ENCODE measurements at regions not wholly inside any gene's neighbourhood (a gene's known extent, or its start where the extent isn't known, plus 50 kb on each side); places are given as distances from the start of the nearest gene placed in this dataset.
A peak's percentile ranks its signal among the peaks of the same experiment; 100 is the strongest.

DNA sequence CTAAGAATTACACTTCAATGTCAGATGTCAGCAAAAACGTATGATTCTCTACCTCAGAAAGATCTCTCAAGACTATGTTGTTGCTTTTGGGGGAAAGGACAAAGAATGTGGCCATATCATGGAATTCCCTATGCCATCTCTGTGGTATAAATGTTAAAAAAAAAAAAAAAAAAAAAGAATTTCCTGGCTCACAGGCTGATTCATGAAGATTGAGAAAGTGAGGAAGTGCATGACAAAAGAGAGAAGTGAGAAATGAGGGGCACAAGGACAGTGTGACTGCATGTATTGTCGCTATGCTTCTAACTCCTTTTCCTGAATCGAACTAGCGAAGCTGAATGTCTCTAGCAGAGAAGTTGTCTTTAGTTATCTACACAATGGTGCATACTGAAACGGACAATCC, 80.6 kb upstream of the CARD18 start:
- H3K36me3 Mint-ChIP-seq: no peaks in the 10 kb centered on the region
- CTCF ChIA-PET: no interaction called here
- H3K9me3 Mint-ChIP-seq: no peaks in the 10 kb centered on the region
- H3K27me3 Mint-ChIP-seq: peaks cover 5% of the 10 kb centered on the region
- DNase-seq: no peak
- H3K27ac Mint-ChIP-seq: no peak overlapping the region
- H3K4me3 Mint-ChIP-seq: no peak overlapping the region
- H3K4me1 Mint-ChIP-seq: no peaks in the 10 kb centered on the region

DNA sequence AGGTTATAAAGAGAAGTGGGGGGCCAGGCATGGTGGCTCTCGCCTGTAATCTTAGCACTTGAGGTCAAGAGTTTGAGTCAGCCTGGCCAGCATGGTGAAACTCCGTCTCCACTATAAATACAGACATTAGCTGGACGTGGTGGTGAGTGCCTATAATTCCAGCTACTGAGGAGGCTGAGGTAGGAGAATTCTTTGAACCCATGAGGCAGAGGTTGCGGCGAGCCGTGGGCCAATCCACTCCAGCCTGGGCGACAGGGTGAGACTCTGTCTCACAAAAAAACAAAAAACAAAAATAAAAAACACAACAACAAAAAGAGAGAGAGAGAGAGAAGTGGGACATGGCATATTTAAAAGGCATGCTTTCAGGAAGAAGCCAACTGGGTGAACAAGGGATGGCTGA, 80.1 kb upstream of the CARD18 start:
- Mint-ChIP-seq H3K27ac (no peak overlapping the region), H3K4me3 (no peak overlapping the region), H3K9me3 (no peaks in the 10 kb centered on the region), H3K27me3 (peaks cover 5% of the 10 kb centered on the region), H3K4me1 (no peaks in the 10 kb centered on the region), H3K36me3 (no peaks in the 10 kb centered on the region)
- DNase-seq: no peak
- CTCF ChIA-PET: no interaction called here

DNA sequence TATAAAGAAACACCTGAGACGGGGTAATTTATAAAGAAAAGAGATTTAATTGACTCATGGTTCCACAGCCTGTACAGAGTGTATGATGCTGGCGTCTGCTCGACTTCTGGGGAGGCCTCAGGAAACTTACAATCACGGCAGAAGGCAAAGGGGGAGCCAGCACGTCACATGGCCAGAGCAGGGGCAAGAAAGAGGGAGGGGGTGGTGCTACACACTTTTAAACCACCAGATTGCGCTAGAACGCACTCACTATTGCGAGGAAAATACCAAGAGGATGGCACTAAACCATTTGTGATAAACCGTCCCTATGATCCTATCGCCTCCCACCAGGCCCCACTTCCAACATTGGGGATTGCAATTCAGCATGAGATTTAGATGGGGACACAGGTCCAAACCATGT, 79.7 kb upstream of the CARD18 start:
- Mint-ChIP-seq H3K27ac (no peak overlapping the region), H3K9me3 (no peaks in the 10 kb centered on the region), H3K36me3 (no peaks in the 10 kb centered on the region), H3K27me3 (peaks cover 3% of the 10 kb centered on the region), H3K4me1 (no peaks in the 10 kb centered on the region), H3K4me3 (no peak overlapping the region)
- no peak for DNase-seq
- CTCF ChIA-PET: no interaction called here

DNA sequence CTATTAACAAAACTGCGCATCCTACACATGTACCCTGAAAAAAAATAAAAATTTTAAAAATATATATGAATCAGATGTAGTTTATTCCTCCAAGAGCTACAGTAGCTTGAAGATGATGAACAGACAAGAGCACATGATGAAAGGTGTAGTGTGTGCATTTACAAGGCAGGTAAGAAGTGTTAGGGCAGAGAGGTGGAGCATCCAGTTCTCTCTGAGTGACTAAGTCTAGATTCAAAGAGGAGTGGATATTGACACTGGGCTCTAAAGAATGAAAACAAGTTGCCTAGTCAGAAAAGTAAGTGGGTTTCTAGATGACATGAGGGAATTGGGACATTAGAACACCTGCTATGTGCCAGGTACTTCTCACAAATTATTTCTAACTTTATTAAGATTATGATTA, 76.0 kb upstream of the CARD18 start:
- CTCF ChIA-PET: no interaction called here
- no peaks in the 10 kb centered on the region for H3K36me3 Mint-ChIP-seq
- H3K4me1 Mint-ChIP-seq: no peaks in the 10 kb centered on the region
- H3K27ac Mint-ChIP-seq: no peak overlapping the region
- DNase-seq: no peak
- H3K27me3 Mint-ChIP-seq: no peaks in the 10 kb centered on the region
- H3K9me3 Mint-ChIP-seq: no peaks in the 10 kb centered on the region
- H3K4me3 Mint-ChIP-seq: no peak overlapping the region

DNA sequence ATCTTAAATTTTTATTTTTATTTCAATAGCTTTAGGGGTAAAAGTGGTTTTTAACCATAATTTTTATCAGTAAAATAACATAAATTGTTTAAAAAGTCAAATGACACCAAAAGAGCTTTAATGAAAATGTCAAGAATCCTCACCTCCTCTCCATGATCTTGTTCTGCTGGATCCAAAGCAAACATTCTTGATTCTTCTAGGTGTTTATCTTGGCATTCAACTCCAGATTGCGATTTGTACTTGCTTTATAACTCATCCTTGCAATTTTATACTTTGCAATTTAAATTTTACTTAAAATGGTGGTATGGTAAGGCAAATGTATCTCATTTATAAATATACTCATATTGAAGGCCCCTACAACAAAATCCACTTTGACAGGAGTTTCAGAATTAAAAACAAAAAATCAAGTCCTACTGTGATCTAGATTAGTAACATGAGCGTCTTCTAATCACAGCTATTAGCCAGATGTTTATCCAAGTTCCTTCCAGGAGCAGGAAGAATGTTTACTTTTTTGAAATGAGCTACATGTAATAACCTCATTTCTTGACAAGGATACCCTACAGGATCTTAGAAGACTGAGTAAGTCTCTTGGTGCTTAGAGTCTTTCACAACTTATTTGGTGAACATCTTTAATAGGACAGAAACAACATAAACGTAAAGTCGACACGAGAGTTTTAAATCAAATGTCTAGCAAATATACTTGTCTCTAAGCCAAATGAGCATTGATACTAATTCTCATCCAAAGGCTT, 72.4 kb upstream of the CARD18 start:
- H3K4me3 Mint-ChIP-seq: no peak overlapping the region
- H3K4me1 Mint-ChIP-seq: no peaks in the 10 kb centered on the region
- no peak for DNase-seq
- CTCF ChIA-PET: interaction anchor here (0.6 kb wide), 1 partner anchor 269 kb away, joined by 3 read pairs; no protein-coding TSS in a partner anchor
- H3K27me3 Mint-ChIP-seq: no peaks in the 10 kb centered on the region
- no peak overlapping the region for H3K27ac Mint-ChIP-seq
- no peaks in the 10 kb centered on the region for H3K9me3 Mint-ChIP-seq
- no peaks in the 10 kb centered on the region for H3K36me3 Mint-ChIP-seq

DNA sequence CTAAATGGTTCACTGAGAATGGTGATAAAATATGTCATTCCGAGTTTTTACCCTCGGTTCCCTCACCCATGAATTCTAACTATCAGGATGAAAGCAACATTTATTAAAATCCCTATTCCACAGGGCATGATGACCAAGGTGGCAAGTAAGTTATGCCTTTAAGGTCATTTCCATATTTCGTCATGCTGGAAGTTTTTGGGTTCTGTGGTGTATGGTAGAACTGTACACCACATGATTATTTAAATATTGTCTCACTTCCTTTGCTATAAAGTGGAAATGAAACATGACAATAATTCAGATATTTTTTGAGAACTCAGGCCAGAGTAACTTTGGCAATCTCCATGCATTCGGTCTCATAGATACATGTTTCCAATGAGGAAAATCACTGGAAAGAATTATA, 68.5 kb upstream of the CARD18 start:
- H3K9me3 Mint-ChIP-seq: no peaks in the 10 kb centered on the region
- no peak for DNase-seq
- H3K36me3 Mint-ChIP-seq: no peaks in the 10 kb centered on the region
- CTCF ChIA-PET: no interaction called here
- H3K27me3 Mint-ChIP-seq: no peaks in the 10 kb centered on the region
- H3K4me1 Mint-ChIP-seq: peaks cover 10% of the 10 kb centered on the region
- H3K4me3 Mint-ChIP-seq: no peak overlapping the region
- no peak overlapping the region for H3K27ac Mint-ChIP-seq

DNA sequence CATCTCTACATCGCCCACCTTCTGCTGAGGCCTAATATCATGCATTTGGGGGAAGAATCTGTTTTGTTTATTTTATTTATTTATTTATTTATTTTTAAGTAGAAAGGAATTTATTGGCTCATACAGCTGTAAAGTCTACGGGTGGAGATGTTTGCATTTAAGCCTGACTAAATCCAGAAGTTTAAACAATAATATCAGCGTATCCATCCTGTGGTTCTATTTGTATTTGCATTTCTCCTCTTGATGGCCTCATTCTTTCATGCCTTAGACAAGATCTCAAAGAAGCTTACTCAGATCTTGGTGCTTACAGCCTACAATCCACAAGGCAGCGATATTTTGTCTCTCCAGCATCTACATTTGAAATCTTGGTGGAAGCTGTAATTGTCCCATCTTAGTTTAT, 67.1 kb upstream of the CARD18 start:
- Mint-ChIP-seq H3K4me1 (peaks cover 19% of the 10 kb centered on the region), H3K36me3 (no peaks in the 10 kb centered on the region), H3K27me3 (no peaks in the 10 kb centered on the region), H3K4me3 (no peak overlapping the region), H3K27ac (no peak overlapping the region), H3K9me3 (no peaks in the 10 kb centered on the region)
- CTCF ChIA-PET: no interaction called here
- DNase-seq: no peak

DNA sequence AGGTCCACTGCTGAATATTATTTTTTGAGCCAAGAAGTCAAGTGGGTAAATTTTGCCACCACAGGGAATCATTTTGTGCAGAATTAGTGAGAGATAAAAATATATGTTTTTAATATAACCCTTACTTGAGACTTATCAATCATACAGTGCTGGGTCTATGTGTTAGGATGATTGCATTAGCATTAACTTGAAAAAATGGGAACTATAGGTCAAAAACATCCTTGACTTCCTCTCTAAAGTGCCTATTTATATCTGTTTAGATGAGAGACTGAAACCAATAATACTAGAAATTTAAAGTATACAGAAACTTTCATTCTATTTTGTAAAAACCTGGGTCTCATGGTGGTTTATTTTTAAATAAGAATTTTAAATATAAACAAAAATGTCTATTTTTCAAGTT, 65.1 kb upstream of the CARD18 start:
- Mint-ChIP-seq H3K4me1 (peaks cover 19% of the 10 kb centered on the region), H3K9me3 (no peaks in the 10 kb centered on the region), H3K27ac (no peak overlapping the region), H3K36me3 (no peaks in the 10 kb centered on the region), H3K4me3 (no peak overlapping the region), H3K27me3 (no peaks in the 10 kb centered on the region)
- CTCF ChIA-PET: no interaction called here
- no peak for DNase-seq

DNA sequence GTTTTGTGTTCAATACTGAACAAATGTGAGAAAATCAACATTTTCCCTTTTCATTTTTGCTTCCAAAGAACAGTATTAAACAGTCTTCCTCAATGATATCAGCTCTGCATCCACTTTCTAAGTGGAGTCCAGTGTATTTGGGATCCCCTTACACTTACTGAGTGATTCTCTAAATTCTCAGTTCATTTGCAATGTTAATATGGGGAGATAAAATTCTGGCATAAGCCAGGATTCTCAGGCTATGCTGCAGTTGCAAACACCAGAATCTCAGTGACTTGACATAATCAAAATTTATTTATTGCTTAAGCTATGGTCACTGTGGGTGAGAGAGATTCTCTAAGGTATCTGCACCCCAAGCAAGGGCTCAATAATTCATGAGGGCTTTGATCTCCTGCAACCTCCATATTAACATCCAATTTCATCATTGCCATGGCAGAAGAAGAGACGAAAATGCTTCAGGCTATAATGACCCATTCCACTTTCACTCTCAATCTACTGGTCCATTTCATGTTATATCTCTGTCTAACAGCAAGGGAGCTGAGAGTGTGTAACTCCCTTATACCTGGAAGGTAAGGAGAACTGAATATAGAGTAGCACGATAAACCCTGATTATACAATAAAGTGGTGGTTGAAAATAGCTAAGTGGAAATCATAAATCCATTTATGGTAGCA, 64.1 kb upstream of the CARD18 start:
- Mint-ChIP-seq H3K36me3 (no peaks in the 10 kb centered on the region), H3K9me3 (no peaks in the 10 kb centered on the region), H3K4me3 (no peak overlapping the region), H3K27me3 (no peaks in the 10 kb centered on the region), H3K27ac (no peak overlapping the region), H3K4me1 (peaks cover 19% of the 10 kb centered on the region)
- CTCF ChIA-PET: no interaction called here
- no peak for DNase-seq

DNA sequence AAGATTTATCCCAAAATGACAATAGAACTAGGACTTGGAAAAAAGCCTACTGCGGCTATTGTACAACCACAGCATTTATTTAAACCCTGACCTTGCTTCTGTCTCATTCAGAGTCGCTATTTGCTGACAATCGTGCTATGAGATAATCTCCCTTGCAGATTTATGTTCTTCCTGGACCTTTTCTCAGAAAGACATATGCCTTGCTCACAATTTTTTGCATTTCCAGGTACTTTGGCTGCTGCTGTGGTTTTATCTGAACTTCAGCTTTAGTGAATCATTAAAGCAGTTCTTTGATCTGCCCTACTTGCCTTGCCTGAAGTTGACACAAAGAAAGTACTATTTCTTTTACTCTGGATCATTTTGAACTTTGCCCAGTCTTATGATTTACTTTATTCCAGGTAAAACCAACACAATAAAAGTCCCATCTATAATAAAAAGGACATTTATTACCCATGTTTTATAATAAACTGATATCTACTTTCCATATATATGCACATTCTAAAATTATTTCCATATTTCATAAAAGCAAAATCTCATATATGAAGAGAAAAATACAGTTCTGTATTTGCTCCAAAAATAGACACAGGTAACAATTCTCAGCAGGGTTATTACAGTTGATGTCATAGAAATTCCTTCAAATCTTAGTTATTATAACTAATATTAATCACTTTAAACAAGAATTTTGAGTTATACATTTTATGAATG, 63.4 kb upstream of the CARD18 start:
- Mint-ChIP-seq H3K36me3 (no peaks in the 10 kb centered on the region), H3K27me3 (no peaks in the 10 kb centered on the region), H3K4me1 (peaks cover 19% of the 10 kb centered on the region), H3K9me3 (no peaks in the 10 kb centered on the region), H3K27ac (peak overlapping the region; percentile 53), H3K4me3 (no peak overlapping the region)
- CTCF ChIA-PET: no interaction called here
- peak; percentile 28 for DNase-seq

DNA sequence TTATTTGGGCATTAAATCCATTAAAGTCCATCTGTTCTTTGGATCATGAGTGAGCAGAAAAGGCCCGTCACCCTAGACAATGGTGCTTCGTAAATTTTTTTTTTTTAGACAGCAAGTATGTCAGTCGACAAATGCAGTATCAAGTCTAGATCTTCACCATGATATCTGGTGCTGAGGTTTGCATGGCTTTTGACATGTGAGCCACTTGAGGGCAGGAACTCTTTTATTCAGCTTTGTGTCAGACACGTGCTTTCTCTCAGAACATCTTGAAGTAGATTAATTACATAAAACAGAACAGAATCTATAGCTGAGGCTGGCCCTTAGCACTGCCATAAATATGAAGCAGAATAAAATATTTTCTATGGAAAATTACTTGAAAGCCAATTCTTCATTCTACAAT, 62.9 kb upstream of the CARD18 start:
- H3K4me1 Mint-ChIP-seq: peaks cover 19% of the 10 kb centered on the region
- no peak for DNase-seq
- CTCF ChIA-PET: no interaction called here
- no peak overlapping the region for H3K4me3 Mint-ChIP-seq
- no peaks in the 10 kb centered on the region for H3K36me3 Mint-ChIP-seq
- no peaks in the 10 kb centered on the region for H3K9me3 Mint-ChIP-seq
- no peaks in the 10 kb centered on the region for H3K27me3 Mint-ChIP-seq
- H3K27ac Mint-ChIP-seq: no peak overlapping the region

DNA sequence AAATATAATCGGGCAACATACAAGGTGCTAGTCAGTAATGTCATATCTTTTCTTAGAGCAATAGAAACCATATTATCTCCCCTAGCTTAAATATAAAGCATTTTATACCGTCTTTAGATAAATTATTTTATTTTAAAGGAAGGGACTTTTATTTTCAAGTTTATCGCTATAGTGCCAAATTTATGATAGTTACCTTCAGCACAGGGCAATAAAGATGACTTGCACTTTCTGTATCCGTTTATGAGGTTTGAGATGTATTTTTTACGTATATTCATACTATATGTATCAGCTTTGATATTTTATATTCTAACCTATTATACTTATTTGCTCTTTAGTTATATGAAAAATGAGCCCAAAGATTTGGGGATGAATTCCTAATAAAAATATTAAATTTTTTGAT, 61.6 kb upstream of the CARD18 start:
- H3K4me3 Mint-ChIP-seq: no peak overlapping the region
- no peaks in the 10 kb centered on the region for H3K9me3 Mint-ChIP-seq
- no peak overlapping the region for H3K27ac Mint-ChIP-seq
- CTCF ChIA-PET: no interaction called here
- no peak for DNase-seq
- H3K27me3 Mint-ChIP-seq: no peaks in the 10 kb centered on the region
- peaks cover 19% of the 10 kb centered on the region for H3K4me1 Mint-ChIP-seq
- H3K36me3 Mint-ChIP-seq: no peaks in the 10 kb centered on the region

DNA sequence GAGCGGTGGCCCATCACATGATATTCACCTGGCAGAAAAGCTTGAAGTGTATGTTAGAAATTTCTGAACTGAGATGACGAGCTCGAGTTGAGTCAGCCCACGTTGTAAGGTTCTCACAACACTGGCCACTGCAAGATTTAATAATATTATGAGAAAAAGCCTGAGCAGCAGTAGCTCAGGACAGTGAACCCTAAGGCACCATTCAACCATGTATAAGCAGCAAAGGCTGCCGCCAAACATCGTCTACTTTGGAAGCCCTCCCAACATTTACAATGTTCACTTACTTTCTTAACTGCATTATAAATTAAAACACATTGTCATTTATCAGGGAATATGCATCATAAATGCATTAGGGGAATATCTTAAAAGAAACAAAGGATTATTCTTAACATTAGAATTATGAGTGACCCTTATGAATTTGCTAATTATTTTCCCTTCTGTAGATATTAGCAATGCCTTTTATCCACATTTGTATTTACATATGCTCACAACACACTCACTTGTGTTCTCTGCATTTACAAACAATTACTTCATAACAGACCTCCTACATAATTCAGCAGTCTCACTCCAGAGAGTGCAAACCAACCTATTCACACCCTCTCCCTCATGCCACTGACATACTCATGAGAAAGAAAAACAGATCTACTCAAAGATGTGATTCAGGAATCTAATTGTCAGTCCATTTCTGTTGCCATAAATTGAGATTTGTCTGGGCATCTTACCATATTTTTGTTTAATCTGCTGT, 57.7 kb upstream of the CARD18 start:
- no peak overlapping the region for H3K27ac Mint-ChIP-seq
- no peaks in the 10 kb centered on the region for H3K9me3 Mint-ChIP-seq
- DNase-seq: no peak
- no peaks in the 10 kb centered on the region for H3K36me3 Mint-ChIP-seq
- CTCF ChIA-PET: no interaction called here
- no peak overlapping the region for H3K4me3 Mint-ChIP-seq
- H3K27me3 Mint-ChIP-seq: no peaks in the 10 kb centered on the region
- peaks cover 2% of the 10 kb centered on the region for H3K4me1 Mint-ChIP-seq

DNA sequence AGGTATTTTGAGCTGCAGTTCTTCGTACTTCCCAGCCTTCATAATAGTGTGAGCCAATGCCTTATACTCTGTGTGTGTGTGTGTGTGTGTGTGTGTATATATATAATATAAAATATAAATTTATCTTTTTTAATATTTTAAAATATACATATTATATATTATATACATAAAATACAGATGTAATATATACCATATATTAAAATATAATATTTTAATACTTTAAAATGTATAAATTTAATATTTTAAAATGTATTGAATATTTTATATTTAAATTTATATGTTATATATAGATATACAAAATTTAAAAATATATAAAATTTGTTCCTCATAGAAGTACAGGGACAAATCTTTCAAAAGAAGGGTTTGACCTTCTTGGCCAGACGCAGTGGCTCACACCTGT, 53.7 kb upstream of the CARD18 start:
- H3K4me3 Mint-ChIP-seq: no peak overlapping the region
- no peaks in the 10 kb centered on the region for H3K4me1 Mint-ChIP-seq
- H3K27me3 Mint-ChIP-seq: no peaks in the 10 kb centered on the region
- DNase-seq: no peak
- CTCF ChIA-PET: no interaction called here
- H3K36me3 Mint-ChIP-seq: no peaks in the 10 kb centered on the region
- H3K27ac Mint-ChIP-seq: no peak overlapping the region
- no peaks in the 10 kb centered on the region for H3K9me3 Mint-ChIP-seq

Measured in activated naive CD4-positive, alpha-beta T cell treated with anti-CD3 and anti-CD28 coated beads, Interleukin-2, amount 10 ng/mL, durations not matched to agents 7 days and 5 days (primary cell).